ENCODE measurements at regions not wholly inside any gene's neighbourhood (a gene's known extent, or its start where the extent isn't known, plus 50 kb on each side); places are given as distances from the start of the nearest gene placed in this dataset.

GRCh38 chr16:35497399-35497798 is 2038.0 kb downstream of the TP53TG3F start:
- DNase-seq (no peak), ATAC-seq (ENCODE audit: insufficient read depth, low FRiP score) (no peak)
- WGBS, 2 donors: 32 to 50% methylated on average over 1 of the region's 1 CpG
- Histone ChIP-seq H3K9me3 (ENCODE audit: control insufficient read depth in 4 of 4, insufficient read depth in 3 of 4, low read length in 3 of 4) (peaks cover 0 to 47% (median 6%) of the 10 kb centered on the region in 4 donors), H3K27me3 (ENCODE audit: control insufficient read depth in 3 of 3, insufficient read depth in 3 of 3, low read length in 2 of 3) (no peaks in the 10 kb centered on the region), H3K4me1 (ENCODE audit: control insufficient read depth in 5 of 5, insufficient read depth in 5 of 5, low read length in 5 of 5) (no peaks in the 10 kb centered on the region), H3K4me3 (no peak overlapping the region), H3K36me3 (ENCODE audit: control insufficient read depth in 4 of 4, insufficient read depth in 4 of 4, low read length in 4 of 4) (no peaks in the 10 kb centered on the region), H3K27ac (ENCODE audit: low read depth in 1 of 2, low read length in 1 of 2) (no peak overlapping the region), H3K9ac (ENCODE audit: insufficient read depth in 1 of 2, low read length in 2 of 2) (no peak overlapping the region)
- TF ChIP-seq CTCF (IDR thresholded peaks at IDR 0.05; ENCODE audit: control extremely low read depth, extremely low read depth): no peak

- no peak for ATAC-seq (ENCODE audit: insufficient read depth, low FRiP score)
- TF ChIP-seq CTCF (IDR thresholded peaks at IDR 0.05; ENCODE audit: control extremely low read depth, extremely low read depth): no peak
- H3K9me3 ChIP-seq (ENCODE audit: control insufficient read depth in 4 of 4, insufficient read depth in 3 of 4, low read length in 3 of 4): peaks cover 0 to 17% (median 4%) of the 10 kb centered on the region in 4 donors
- H3K27ac ChIP-seq (ENCODE audit: low read depth in 1 of 2, low read length in 1 of 2): no peak overlapping the region
- H3K27me3 ChIP-seq (ENCODE audit: control insufficient read depth in 3 of 3, insufficient read depth in 3 of 3, low read length in 2 of 3): no peaks in the 10 kb centered on the region
- no peaks in the 10 kb centered on the region for H3K4me1 ChIP-seq (ENCODE audit: control insufficient read depth in 5 of 5, insufficient read depth in 5 of 5, low read length in 5 of 5)
- no peak overlapping the region for H3K4me3 ChIP-seq
- 56 to 68% methylated on average over 50 to 51 of the region's 51 CpGs for WGBS, 2 donors
- no peaks in the 10 kb centered on the region for H3K36me3 ChIP-seq (ENCODE audit: control insufficient read depth in 4 of 4, insufficient read depth in 4 of 4, low read length in 4 of 4)
- no peak overlapping the region for H3K9ac ChIP-seq (ENCODE audit: insufficient read depth in 1 of 2, low read length in 2 of 2)
- DNase-seq: no peak
Observed at GRCh38 chr16:35506018-35506897, 2046.8 kb downstream of the TP53TG3F start.

- H3K9ac ChIP-seq (ENCODE audit: insufficient read depth in 1 of 2, low read length in 2 of 2): no peak overlapping the region
- no peak overlapping the region for H3K4me3 ChIP-seq
- 57 to 60% methylated on average over 16 of the region's 16 CpGs for whole genome bisulfite sequencing, 2 donors
- H3K27me3 ChIP-seq (ENCODE audit: control insufficient read depth in 3 of 3, insufficient read depth in 3 of 3, low read length in 2 of 3): no peaks in the 10 kb centered on the region
- no peaks in the 10 kb centered on the region for H3K36me3 ChIP-seq (ENCODE audit: control insufficient read depth in 4 of 4, insufficient read depth in 4 of 4, low read length in 4 of 4)
- no peak overlapping the region for H3K27ac ChIP-seq (ENCODE audit: low read depth in 1 of 2, low read length in 1 of 2)
- peaks cover 0 to 14% (median 3%) of the 10 kb centered on the region in 4 donors for H3K9me3 ChIP-seq (ENCODE audit: control insufficient read depth in 4 of 4, insufficient read depth in 3 of 4, low read length in 3 of 4)
- DNase-seq (no peak), ATAC-seq (ENCODE audit: insufficient read depth, low FRiP score) (no peak)
- TF ChIP-seq CTCF (IDR thresholded peaks at IDR 0.05; ENCODE audit: control extremely low read depth, extremely low read depth): no peak
- H3K4me1 ChIP-seq (ENCODE audit: control insufficient read depth in 5 of 5, insufficient read depth in 5 of 5, low read length in 5 of 5): no peaks in the 10 kb centered on the region
Observed at GRCh38 chr16:35506898-35507194, 2047.4 kb downstream of the TP53TG3F start.
